Stimulated activated memory B cell treated with anti-CD40 and anti-IgM and Interleukin-4, amounts not matched to agents 10 μg/mL and 1 μg/mL and 100 μg/mL, for 72 hours (primary cell): ENCODE measurements at regions not wholly inside any gene's neighbourhood (a gene's known extent, or its start where the extent isn't known, plus 50 kb on each side); places are given as distances from the start of the nearest gene placed in this dataset.
A peak's percentile ranks its signal among the peaks of the same experiment; 100 is the strongest.
"Not testable (repeated sequence)": the region's sequence is repeated elsewhere in the genome, so short reads cannot be mapped to it uniquely, and the experiment has no call there.

Experiments used
- ATAC-seq: fragments of 150-1000 bp; cut with Tn5 transposase; 2 replicates; pipeline ENCODE4 v1.10.0; 2021
- H3K27ac Mint-ChIP-seq: one replicate; pipeline ENCODE4 v1.8.0; 2022; ENCODE audit warnings: mild to moderate bottlenecking, mixed read lengths
- H3K27me3 Mint-ChIP-seq: one replicate; pipeline ENCODE4 v1.8.0; 2022; ENCODE audit warnings: mixed read lengths
- H3K36me3 Mint-ChIP-seq: one replicate; pipeline ENCODE4 v1.8.0; 2022; ENCODE audit warnings: mixed read lengths
- H3K4me1 Mint-ChIP-seq: one replicate; pipeline ENCODE4 v1.8.0; 2022; ENCODE audit warnings: mixed read lengths
- H3K4me3 Mint-ChIP-seq: one replicate; pipeline ENCODE4 v1.8.0; 2022; ENCODE audit warnings: mild to moderate bottlenecking, moderate library complexity, mixed read lengths
- H3K9me3 Mint-ChIP-seq: one replicate; pipeline ENCODE4 v1.8.0; 2022; ENCODE audit warnings: mixed read lengths

DNA sequence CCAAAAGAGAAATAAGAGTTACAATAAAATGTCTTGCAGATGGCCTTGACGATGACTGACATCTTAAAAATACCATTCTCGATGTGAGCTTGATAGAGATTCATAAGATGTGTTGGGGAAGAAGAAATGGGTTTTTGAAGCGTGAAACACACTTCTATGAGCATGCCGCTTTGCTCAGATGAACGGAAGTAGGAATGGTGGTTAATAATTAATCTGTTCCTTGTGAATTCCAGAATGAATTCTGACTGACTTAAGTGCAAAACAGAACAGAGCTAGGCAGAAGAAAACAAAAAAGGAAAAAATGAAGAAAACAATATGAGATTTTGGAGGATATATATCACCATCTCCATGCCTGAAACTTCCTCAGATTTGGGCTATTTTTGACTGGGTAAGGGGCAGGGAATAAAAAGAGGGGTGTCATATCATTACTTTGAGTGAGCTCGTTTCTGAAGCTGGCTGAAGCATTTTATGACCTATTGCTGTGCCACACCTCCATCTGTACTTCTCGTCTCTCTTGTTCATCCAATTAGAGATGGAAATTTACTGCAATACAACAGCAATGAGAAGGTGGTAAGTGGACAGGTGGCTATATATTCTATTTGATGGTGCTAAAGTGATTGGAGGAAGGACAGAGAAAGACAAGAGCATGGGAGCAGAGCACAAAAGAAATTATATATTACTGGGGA lies 1152.0 kb upstream of the CDH8 start:
- Mint-ChIP-seq H3K27ac (no peak overlapping the region), H3K4me3 (no peak overlapping the region), H3K9me3 (peaks cover 13% of the 10 kb centered on the region), H3K36me3 (no peaks in the 10 kb centered on the region), H3K27me3 (no peaks in the 10 kb centered on the region), H3K4me1 (no peaks in the 10 kb centered on the region)
- ATAC-seq, result no peak

DNA sequence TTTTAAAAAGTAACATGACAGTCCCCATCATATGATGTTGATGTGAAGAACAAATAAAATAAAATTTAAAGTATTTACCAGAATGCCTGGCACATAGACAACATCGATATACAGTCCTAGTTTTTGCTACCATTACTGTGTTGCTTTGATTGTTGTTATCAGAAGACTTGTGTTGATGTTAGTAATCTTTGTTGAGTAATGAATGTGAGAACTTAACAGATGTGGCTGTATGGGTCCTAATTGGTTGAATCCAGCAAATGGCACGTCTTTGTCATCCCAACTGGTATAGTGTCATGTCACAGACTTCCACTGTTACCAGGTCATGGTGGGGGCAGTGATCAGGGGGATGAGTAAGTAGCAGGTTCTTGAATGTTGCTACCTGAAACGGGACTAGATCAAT lies 1151.4 kb upstream of the CDH8 start:
- Mint-ChIP-seq H3K27me3 (no peaks in the 10 kb centered on the region), H3K36me3 (no peaks in the 10 kb centered on the region), H3K4me3 (no peak overlapping the region), H3K4me1 (no peaks in the 10 kb centered on the region), H3K9me3 (peaks cover 15% of the 10 kb centered on the region), H3K27ac (no peak overlapping the region)
- ATAC-seq, result no peak

DNA sequence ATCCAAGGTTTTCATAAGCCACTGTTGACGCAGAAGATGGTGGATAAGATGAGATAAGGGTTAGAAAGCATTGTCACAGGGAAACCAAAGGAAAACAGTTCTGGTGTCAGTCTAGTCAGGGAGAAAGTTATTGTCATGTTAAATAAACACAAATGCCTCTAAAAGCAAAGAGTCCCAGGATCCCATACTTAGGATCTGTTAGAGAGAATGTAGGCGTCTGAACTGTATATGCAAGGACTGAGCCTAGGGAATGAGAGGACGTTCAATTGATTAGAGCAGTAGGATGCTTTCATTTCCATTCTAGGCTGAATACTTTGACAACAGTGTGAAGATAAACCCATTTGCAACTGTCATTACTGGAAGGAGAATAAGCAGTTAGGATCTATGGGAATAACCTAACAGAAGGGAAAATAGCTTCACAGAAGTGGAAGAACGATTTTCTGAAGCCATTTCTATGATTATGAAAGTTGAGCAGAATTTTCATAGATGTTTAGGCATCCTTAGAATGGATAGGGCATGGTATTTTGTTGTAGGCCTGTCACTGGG lies 1149.1 kb upstream of the CDH8 start:
- Mint-ChIP-seq H3K4me3 (no peak overlapping the region), H3K4me1 (no peaks in the 10 kb centered on the region), H3K27ac (no peak overlapping the region), H3K9me3 (peaks cover 19% of the 10 kb centered on the region), H3K27me3 (no peaks in the 10 kb centered on the region), H3K36me3 (no peaks in the 10 kb centered on the region)
- ATAC-seq, result no peak

DNA sequence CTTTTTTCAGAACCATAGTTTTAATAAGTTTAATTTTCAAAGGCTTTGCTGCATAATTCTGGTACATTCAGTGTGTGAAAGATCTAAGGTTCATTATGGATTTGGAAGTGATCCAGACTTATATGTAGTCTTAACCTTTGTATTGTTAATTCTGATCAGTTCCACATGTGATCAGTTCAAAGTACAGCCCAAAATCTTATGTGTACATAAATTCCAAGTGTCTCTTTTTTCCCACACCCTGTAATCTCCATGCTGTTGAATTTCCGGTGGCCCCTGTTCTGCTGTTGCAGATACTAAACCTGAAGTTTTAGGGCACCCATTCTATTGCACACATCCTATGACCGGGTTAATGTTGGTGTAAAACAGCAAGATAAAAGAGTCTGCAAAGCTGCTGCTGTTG lies 1147.5 kb upstream of the CDH8 start:
- H3K27me3 Mint-ChIP-seq, result no peaks in the 10 kb centered on the region
- no peak for ATAC-seq
- H3K36me3 Mint-ChIP-seq, result no peaks in the 10 kb centered on the region
- H3K4me3 Mint-ChIP-seq, result no peak overlapping the region
- no peak overlapping the region for H3K27ac Mint-ChIP-seq
- no peaks in the 10 kb centered on the region for H3K4me1 Mint-ChIP-seq
- peaks cover 21% of the 10 kb centered on the region for H3K9me3 Mint-ChIP-seq

DNA sequence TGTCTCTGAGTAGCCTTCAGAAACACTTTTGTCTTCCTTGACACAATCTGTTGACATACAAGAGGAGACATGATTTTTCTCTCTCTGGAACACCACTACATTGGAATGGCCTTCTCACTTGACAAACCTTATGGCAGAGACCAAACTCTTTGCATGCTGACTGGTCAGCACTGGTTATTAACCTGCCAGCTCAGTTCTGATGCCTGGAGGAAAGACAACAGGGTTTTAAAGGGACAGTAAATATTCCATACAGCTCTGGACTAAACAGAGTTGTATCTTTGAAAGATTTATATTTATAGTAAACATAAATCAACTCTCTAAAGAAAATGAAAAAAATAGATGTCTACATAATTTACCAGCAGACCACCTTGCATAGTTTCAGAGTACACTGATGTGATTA lies 1139.1 kb upstream of the CDH8 start:
- Mint-ChIP-seq H3K27ac (no peak overlapping the region), H3K4me3 (no peak overlapping the region), H3K27me3 (no peaks in the 10 kb centered on the region), H3K36me3 (no peaks in the 10 kb centered on the region), H3K9me3 (peaks cover 9% of the 10 kb centered on the region), H3K4me1 (no peaks in the 10 kb centered on the region)
- ATAC-seq, result no peak

DNA sequence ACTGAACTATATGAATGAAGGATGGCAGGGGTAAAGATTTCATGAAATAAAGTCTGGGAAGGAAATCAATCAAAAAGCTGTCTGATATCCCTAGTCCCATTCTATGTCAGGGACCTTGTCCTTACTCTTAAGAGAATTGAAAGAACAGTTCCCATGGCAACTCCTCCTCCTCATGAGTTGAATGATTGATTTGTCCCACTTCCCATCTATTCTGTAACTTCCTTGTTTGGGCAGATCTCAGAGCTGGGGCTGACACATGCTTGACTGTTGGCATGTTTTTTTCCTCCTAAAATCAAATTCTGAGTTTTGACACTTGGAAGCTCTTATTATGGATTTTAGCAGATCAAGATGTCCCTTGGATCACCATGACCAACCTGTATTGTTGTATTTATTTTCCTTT lies 1138.6 kb upstream of the CDH8 start:
- no peaks in the 10 kb centered on the region for H3K4me1 Mint-ChIP-seq
- no peak overlapping the region for H3K4me3 Mint-ChIP-seq
- no peak overlapping the region for H3K27ac Mint-ChIP-seq
- no peaks in the 10 kb centered on the region for H3K36me3 Mint-ChIP-seq
- ATAC-seq, result no peak
- H3K9me3 Mint-ChIP-seq, result peaks cover 12% of the 10 kb centered on the region
- H3K27me3 Mint-ChIP-seq, result no peaks in the 10 kb centered on the region

DNA sequence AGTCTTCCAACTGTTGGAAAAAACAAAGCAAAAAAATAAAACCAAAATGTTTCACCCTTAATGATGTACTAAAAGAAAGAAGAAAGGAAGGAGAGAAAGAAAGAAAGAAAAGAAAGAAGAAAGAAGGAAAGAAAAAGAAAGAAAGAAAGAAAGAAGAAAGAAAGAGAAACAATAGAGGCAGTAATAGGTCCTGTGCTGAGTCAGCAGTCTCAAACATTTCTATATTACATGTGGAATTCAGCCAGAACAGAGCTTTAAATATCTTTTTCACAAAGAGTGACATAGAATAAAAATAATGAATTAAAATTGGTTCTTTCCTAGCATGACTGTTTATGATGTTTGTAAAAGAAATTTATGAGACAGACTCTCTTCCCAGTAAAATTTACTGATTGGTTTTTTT lies 1135.3 kb upstream of the CDH8 start:
- Mint-ChIP-seq H3K27ac (no peak overlapping the region), H3K4me1 (no peaks in the 10 kb centered on the region), H3K9me3 (peaks cover 10% of the 10 kb centered on the region), H3K27me3 (no peaks in the 10 kb centered on the region), H3K4me3 (no peak overlapping the region), H3K36me3 (no peaks in the 10 kb centered on the region)
- no peak for ATAC-seq

DNA sequence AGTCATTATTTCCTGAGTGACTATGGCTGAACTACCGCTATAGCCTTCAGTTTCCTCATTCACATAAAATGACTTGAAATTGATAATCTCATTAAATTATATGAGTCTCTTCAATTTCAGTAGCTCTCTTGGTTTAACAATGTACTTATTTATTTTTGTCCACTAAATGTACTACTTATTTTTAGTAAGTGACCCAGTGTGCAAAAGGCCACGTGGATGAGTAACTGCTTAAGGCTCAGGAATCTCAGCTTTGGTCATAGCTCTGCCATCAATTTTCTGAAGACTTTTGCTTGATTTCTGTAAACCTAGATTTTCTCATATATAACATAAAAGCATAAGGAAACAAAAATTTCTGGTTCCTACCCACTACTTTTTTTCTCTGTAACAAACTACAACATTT lies 1132.9 kb upstream of the CDH8 start:
- no peak overlapping the region for H3K27ac Mint-ChIP-seq
- peaks cover 12% of the 10 kb centered on the region for H3K9me3 Mint-ChIP-seq
- no peaks in the 10 kb centered on the region for H3K4me1 Mint-ChIP-seq
- H3K4me3 Mint-ChIP-seq, result no peak overlapping the region
- no peak for ATAC-seq
- H3K27me3 Mint-ChIP-seq, result no peaks in the 10 kb centered on the region
- H3K36me3 Mint-ChIP-seq, result no peaks in the 10 kb centered on the region

DNA sequence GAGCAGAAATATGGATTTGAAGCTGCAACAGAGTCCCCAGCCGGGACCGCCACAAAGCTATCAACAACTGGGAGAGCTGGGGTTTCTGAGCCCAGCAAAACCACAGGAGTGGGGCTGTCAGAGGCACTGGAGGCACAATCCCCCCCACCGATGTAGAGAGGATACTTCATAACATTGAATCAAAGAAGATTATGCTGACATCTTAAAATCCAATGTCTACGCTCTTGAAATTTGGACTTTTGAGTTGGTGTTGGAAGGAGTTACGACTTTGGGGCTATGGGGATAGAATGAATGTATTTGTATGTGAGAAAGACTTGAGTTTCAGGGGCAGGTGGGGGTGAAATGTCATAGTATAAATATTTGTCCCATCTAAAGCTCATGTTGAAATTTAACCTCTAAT lies 1121.6 kb upstream of the CDH8 start:
- ATAC-seq, result no peak
- no peaks in the 10 kb centered on the region for H3K4me1 Mint-ChIP-seq

DNA sequence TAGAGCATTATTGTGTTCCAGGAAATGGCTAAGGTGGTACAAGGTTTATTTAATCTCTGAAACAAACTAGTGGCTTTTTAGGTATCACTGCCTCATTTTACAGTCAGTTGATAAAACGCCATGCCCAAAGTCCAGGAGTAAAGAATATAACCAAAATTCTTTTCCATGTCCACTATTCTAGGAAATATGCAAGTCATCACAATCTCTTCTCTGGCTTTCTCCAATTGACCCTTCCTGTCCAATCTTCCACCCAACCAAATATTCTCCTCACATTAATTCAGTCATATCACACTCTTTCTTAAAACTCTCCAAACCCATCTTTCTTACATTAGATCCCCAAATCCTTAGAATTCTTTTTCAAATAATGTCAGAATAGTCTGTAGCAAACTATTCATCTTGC lies 1110.0 kb upstream of the CDH8 start:
- Mint-ChIP-seq H3K27ac (no peak overlapping the region), H3K9me3 (peaks cover 8% of the 10 kb centered on the region), H3K4me3 (no peak overlapping the region), H3K27me3 (no peaks in the 10 kb centered on the region), H3K36me3 (no peaks in the 10 kb centered on the region), H3K4me1 (no peaks in the 10 kb centered on the region)
- ATAC-seq, result no peak

More for the DNA sequence above, 1121.6 kb upstream of the CDH8 start:
- no peaks in the 10 kb centered on the region for H3K36me3 Mint-ChIP-seq
- no peak overlapping the region for H3K27ac Mint-ChIP-seq
- no peaks in the 10 kb centered on the region for H3K27me3 Mint-ChIP-seq
- peaks cover 12% of the 10 kb centered on the region for H3K9me3 Mint-ChIP-seq
- H3K4me3 Mint-ChIP-seq, result no peak overlapping the region

DNA sequence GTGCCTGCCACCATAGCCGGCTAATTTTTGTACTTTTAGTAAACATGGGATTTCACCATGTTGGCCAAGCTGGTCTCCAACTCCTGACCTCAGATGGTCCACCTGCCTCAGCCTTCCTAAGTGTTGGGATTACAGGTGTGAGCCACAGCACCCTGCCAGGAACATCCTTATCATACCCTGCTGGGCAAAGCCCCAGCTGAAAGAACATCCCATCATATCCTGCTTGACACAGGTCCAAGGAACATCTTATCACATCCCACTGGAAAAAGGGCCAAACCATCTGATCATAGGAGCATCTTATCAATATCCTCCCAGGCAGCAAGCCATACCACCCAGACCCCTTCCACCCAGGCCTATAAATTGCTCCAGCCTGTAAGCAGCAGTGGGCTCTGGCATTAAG lies 1109.2 kb upstream of the CDH8 start:
- Mint-ChIP-seq H3K4me1 (no peaks in the 10 kb centered on the region), H3K27me3 (no peaks in the 10 kb centered on the region), H3K27ac (no peak overlapping the region)

DNA sequence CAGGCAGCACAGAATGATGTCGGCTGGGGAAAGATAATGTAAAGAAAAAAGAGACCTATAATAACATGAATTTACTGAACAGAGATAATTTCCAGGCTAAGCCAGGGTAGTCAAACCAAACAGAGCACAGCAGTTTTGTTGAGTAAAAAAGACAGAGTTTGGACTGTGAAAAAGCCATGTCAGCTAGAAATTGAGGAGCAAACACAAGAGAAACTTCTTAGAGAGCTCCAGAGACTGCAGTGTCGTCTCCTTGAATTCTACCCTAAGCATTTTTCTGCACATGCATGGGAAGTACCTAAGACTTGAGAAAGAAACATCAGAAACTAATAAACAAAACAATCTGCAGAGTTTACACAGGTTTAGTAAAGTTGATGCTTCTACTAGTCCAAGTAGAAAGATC lies 1098.8 kb upstream of the CDH8 start:
- ATAC-seq, result no peak
- H3K27ac Mint-ChIP-seq, result no peak overlapping the region
- H3K9me3 Mint-ChIP-seq, result peaks cover 6% of the 10 kb centered on the region
- no peaks in the 10 kb centered on the region for H3K36me3 Mint-ChIP-seq
- H3K4me3 Mint-ChIP-seq, result no peak overlapping the region
- H3K4me1 Mint-ChIP-seq, result no peaks in the 10 kb centered on the region
- H3K27me3 Mint-ChIP-seq, result no peaks in the 10 kb centered on the region

More for the DNA sequence above, 1109.2 kb upstream of the CDH8 start:
- ATAC-seq, result no peak
- Mint-ChIP-seq H3K4me3 (no peak overlapping the region), H3K36me3 (no peaks in the 10 kb centered on the region), H3K9me3 (peaks cover 8% of the 10 kb centered on the region)

DNA sequence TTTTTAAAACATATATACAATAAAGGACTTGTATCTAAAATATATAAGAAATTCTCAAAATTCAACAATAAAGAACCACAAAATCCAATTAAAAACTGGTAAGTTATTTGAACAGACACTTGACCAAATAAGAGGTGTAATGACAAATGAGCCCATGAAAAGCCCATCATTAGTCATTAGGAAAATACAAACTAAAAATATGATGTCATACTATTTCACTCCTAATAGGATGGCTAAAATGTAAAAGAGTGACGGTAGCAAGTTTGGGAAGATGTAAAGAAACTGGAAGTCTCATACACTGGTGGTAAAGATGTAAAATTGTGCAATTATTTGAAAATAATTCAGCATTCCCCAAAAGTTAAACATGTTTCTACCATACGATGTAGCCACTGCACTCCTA lies 1095.3 kb upstream of the CDH8 start:
- Mint-ChIP-seq H3K36me3 (no peaks in the 10 kb centered on the region), H3K27me3 (no peaks in the 10 kb centered on the region), H3K27ac (no peak overlapping the region)

DNA sequence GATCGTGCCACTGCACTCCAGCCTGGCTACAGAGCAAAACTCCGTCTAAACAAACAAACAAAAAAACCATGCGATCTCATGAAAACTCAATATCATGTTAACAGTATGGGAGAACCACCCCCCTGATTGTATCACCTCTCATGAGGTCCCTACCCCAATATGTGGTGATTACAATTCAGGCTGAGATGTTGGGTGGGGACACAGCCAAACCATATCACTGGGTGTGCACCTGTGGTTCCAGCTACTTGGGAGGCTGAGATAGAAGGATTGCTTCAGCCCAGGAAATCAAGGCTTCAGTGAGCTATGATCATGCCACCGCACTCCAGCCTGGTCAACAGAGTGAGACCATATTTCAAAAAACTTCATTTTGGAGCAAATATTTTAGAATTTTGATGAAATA lies 1094.7 kb upstream of the CDH8 start:
- H3K4me3 Mint-ChIP-seq, result no peak overlapping the region
- no peak for ATAC-seq
- H3K9me3 Mint-ChIP-seq, result peaks cover 13% of the 10 kb centered on the region
- H3K4me1 Mint-ChIP-seq, result no peaks in the 10 kb centered on the region
- no peaks in the 10 kb centered on the region for H3K36me3 Mint-ChIP-seq
- H3K27ac Mint-ChIP-seq, result no peak overlapping the region
- H3K27me3 Mint-ChIP-seq, result no peaks in the 10 kb centered on the region

More for the DNA sequence above, 1095.3 kb upstream of the CDH8 start:
- ATAC-seq, result no peak
- Mint-ChIP-seq H3K9me3 (peaks cover 12% of the 10 kb centered on the region), H3K4me1 (no peaks in the 10 kb centered on the region), H3K4me3 (no peak overlapping the region)

DNA sequence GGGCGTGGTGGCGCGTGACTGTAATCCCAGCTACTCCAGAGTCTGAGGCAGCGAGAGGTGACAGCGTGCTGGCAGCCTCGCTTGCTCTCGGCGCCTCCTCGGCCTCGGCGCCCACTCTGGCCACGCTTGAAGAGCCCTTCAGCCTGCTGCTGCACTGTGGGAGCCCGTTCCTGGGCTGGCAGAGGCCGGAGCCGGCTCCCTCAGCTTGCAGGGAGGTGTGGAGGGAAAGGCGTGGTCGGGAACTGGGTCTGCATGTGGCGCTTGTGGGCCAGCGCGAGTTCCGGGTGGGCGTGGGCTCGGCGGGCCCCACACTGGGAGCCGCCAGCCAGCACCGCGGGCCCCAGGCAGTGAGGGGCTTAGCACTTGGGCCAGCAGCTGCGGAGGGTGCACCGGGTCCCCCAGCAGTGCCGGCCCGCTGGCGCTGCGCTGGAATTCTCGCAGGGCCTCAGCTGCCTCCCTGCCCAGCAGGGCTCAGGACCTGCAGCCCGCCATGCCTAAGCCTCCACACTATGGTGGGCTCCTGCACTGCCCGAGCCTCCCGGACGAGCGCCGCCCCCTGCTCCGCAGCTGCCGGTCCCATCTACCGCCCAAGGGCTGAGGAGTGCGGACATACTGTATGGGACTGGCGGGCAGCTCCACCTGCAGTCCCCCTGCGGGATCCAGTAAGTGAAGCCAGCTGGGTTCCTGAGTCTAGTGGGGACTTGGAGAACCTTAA lies 1093.3 kb upstream of the CDH8 start:
- H3K4me1 Mint-ChIP-seq, result no peaks in the 10 kb centered on the region

DNA sequence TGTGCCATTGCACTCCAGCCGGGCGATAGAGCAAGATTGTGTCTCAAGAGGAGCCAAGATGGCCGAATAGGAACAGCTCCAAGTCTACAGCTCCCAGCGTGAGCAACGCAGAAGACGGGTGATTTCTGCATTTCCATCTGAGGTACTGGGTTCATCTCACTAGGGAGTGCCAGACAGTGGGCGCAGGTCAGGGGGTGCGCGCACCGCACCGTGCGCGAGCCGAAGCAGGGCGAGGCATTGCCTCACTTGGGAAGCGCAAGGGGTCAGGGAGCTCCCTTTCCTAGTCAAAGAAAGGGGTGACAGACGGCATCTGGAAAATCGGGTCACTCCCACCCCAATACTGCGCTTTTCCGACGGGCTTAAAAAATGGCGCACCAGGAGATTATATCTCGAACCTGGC lies 1083.7 kb upstream of the CDH8 start:
- H3K27me3 Mint-ChIP-seq, H3K36me3 Mint-ChIP-seq, H3K4me1 Mint-ChIP-seq, H3K9me3 Mint-ChIP-seq, H3K4me3 Mint-ChIP-seq, ATAC-seq, H3K27ac Mint-ChIP-seq: not testable (repeated sequence)

More for the DNA sequence above, 1093.3 kb upstream of the CDH8 start:
- H3K4me3 Mint-ChIP-seq, result no peak overlapping the region
- H3K9me3 Mint-ChIP-seq, result peaks cover 12% of the 10 kb centered on the region
- no peaks in the 10 kb centered on the region for H3K27me3 Mint-ChIP-seq
- ATAC-seq, result peak; percentile 41
- H3K36me3 Mint-ChIP-seq, result no peaks in the 10 kb centered on the region
- H3K27ac Mint-ChIP-seq, result no peak overlapping the region
